GM23338 (cell line): ENCODE measurements at regions not wholly inside any gene's neighbourhood (a gene's known extent, or its start where the extent isn't known, plus 50 kb on each side); places are given as distances from the start of the nearest gene placed in this dataset.

Source experiments
- EZH2 ChIP-seq: fragments of 200-600 bp; sonication (generic); IDR thresholded peaks from one replicate; pipeline ENCODE4 v1.8.0; 2017; ENCODE audit warnings: antibody characterized with exemption, mild to moderate bottlenecking, low read depth; ENCODE audit not compliant: unreplicated experiment
- POLR2AphosphoS5 ChIP-seq: IDR thresholded peaks from 2 replicates; pipeline ENCODE4 v1.6.1; 2016; ENCODE audit warnings: antibody characterized with exemption, low read depth
- TF ChIP-seq, protein P1 (sequence below): fragments of 250-450 bp; sonication (Bioruptor Pico); IDR thresholded peaks from 2 replicates; pipeline ENCODE4 v1.5.0; 2020; ENCODE audit warnings: mild to moderate bottlenecking, moderate library complexity
- TF ChIP-seq, protein P2 (sequence below): IDR thresholded peaks from one replicate; pipeline ENCODE4 v1.6.1; 2018; ENCODE audit warnings: antibody characterized with exemption; ENCODE audit not compliant: unreplicated experiment
- TF ChIP-seq, protein P3 (sequence below): IDR thresholded peaks from 2 replicates; pipeline ENCODE4 v1.6.1; 2016; ENCODE audit warnings: antibody characterized with exemption

DNA sequence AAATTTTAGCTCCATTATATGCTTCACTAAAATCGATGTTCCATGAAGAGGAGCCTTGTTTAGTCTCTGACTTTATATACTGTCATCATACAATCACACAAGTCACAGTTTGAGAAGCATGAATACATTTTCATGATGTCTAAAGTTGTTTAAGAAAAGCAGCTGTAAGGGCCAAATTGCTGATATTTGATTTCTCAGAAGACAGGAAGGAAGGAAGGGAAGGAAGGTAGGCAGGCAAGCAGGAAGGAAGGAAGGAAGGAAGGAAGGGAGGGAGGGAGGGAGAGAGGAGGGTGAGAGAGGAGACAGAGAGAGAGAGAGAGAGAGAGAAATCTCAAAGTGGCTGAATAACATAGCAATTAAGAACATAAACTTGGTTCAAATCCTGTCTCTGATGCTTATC lies 153.7 kb downstream of the RTL9 start (continued):
- TF ChIP-seq, protein P1, sequence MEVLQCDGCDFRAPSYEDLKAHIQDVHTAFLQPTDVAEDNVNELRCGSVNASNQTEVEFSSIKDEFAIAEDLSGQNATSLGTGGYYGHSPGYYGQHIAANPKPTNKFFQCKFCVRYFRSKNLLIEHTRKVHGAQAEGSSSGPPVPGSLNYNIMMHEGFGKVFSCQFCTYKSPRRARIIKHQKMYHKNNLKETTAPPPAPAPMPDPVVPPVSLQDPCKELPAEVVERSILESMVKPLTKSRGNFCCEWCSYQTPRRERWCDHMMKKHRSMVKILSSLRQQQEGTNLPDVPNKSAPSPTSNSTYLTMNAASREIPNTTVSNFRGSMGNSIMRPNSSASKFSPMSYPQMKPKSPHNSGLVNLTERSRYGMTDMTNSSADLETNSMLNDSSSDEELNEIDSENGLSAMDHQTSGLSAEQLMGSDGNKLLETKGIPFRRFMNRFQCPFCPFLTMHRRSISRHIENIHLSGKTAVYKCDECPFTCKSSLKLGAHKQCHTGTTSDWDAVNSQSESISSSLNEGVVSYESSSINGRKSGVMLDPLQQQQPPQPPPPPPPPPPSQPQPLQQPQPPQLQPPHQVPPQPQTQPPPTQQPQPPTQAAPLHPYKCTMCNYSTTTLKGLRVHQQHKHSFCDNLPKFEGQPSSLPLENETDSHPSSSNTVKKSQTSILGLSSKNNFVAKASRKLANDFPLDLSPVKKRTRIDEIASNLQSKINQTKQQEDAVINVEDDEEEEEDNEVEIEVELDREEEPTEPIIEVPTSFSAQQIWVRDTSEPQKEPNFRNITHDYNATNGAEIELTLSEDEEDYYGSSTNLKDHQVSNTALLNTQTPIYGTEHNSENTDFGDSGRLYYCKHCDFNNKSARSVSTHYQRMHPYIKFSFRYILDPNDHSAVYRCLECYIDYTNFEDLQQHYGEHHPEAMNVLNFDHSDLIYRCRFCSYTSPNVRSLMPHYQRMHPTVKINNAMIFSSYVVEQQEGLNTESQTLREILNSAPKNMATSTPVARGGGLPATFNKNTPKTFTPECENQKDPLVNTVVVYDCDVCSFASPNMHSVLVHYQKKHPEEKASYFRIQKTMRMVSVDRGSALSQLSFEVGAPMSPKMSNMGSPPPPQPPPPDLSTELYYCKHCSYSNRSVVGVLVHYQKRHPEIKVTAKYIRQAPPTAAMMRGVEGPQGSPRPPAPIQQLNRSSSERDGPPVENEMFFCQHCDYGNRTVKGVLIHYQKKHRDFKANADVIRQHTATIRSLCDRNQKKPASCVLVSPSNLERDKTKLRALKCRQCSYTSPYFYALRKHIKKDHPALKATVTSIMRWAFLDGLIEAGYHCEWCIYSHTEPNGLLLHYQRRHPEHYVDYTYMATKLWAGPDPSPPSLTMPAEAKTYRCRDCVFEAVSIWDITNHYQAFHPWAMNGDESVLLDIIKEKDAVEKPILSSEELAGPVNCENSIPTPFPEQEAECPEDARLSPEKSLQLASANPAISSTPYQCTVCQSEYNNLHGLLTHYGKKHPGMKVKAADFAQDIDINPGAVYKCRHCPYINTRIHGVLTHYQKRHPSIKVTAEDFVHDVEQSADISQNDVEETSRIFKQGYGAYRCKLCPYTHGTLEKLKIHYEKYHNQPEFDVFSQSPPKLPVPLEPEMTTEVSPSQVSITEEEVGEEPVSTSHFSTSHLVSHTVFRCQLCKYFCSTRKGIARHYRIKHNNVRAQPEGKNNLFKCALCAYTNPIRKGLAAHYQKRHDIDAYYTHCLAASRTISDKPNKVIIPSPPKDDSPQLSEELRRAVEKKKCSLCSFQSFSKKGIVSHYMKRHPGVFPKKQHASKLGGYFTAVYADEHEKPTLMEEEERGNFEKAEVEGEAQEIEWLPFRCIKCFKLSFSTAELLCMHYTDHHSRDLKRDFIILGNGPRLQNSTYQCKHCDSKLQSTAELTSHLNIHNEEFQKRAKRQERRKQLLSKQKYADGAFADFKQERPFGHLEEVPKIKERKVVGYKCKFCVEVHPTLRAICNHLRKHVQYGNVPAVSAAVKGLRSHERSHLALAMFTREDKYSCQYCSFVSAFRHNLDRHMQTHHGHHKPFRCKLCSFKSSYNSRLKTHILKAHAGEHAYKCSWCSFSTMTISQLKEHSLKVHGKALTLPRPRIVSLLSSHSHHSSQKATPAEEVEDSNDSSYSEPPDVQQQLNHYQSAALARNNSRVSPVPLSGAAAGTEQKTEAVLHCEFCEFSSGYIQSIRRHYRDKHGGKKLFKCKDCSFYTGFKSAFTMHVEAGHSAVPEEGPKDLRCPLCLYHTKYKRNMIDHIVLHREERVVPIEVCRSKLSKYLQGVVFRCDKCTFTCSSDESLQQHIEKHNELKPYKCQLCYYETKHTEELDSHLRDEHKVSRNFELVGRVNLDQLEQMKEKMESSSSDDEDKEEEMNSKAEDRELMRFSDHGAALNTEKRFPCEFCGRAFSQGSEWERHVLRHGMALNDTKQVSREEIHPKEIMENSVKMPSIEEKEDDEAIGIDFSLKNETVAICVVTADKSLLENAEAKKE (CRISPR knock-in tag): no peak
- TF ChIP-seq EZH2 (no peak), POLR2AphosphoS5 (no peak)
- TF ChIP-seq, protein P2, sequence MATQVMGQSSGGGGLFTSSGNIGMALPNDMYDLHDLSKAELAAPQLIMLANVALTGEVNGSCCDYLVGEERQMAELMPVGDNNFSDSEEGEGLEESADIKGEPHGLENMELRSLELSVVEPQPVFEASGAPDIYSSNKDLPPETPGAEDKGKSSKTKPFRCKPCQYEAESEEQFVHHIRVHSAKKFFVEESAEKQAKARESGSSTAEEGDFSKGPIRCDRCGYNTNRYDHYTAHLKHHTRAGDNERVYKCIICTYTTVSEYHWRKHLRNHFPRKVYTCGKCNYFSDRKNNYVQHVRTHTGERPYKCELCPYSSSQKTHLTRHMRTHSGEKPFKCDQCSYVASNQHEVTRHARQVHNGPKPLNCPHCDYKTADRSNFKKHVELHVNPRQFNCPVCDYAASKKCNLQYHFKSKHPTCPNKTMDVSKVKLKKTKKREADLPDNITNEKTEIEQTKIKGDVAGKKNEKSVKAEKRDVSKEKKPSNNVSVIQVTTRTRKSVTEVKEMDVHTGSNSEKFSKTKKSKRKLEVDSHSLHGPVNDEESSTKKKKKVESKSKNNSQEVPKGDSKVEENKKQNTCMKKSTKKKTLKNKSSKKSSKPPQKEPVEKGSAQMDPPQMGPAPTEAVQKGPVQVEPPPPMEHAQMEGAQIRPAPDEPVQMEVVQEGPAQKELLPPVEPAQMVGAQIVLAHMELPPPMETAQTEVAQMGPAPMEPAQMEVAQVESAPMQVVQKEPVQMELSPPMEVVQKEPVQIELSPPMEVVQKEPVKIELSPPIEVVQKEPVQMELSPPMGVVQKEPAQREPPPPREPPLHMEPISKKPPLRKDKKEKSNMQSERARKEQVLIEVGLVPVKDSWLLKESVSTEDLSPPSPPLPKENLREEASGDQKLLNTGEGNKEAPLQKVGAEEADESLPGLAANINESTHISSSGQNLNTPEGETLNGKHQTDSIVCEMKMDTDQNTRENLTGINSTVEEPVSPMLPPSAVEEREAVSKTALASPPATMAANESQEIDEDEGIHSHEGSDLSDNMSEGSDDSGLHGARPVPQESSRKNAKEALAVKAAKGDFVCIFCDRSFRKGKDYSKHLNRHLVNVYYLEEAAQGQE: no peak
- TF ChIP-seq, protein P3, sequence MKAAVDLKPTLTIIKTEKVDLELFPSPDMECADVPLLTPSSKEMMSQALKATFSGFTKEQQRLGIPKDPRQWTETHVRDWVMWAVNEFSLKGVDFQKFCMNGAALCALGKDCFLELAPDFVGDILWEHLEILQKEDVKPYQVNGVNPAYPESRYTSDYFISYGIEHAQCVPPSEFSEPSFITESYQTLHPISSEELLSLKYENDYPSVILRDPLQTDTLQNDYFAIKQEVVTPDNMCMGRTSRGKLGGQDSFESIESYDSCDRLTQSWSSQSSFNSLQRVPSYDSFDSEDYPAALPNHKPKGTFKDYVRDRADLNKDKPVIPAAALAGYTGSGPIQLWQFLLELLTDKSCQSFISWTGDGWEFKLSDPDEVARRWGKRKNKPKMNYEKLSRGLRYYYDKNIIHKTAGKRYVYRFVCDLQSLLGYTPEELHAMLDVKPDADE: no peak
